Liver (tissue), 8 donors: ENCODE measurements at regions not wholly inside any gene's neighbourhood (a gene's known extent, or its start where the extent isn't known, plus 50 kb on each side); places are given as distances from the start of the nearest gene placed in this dataset.

Experiments
- DNase-seq: peaks from one replicate; pipeline ENCODE4 v3.0.0-alpha.2; 2017; ENCODE audit warnings: low spot score
- H3K27ac ChIP-seq, 2 donors: one replicate each; pipeline ENCODE4 v1.7.0; 2013; ENCODE audit warnings: inconsistent platforms in 2 of 2, low read length in 2 of 2, control low read depth in 1 of 2, low read depth in 1 of 2, mild to moderate bottlenecking in 1 of 2
- H3K27me3 ChIP-seq, 4 donors: one replicate each; pipeline versions ENCODE4 v1.6.1 to v1.7.0; 2013; ENCODE audit warnings: low read length in 3 of 4, inconsistent platforms in 1 of 4, mild to moderate bottlenecking in 1 of 4, moderate library complexity in 1 of 4; ENCODE audit not compliant: control insufficient read depth in 4 of 4, insufficient read depth in 4 of 4
- H3K36me3 ChIP-seq, 4 donors: one replicate each; pipeline versions ENCODE4 v1.6.1 to v1.7.0; 2013; ENCODE audit warnings: low read length in 3 of 4, mild to moderate bottlenecking in 3 of 4, low read depth in 1 of 4, moderate library complexity in 1 of 4; ENCODE audit not compliant: control insufficient read depth in 4 of 4, insufficient read depth in 3 of 4
- H3K4me1 ChIP-seq, 4 donors: one replicate each; pipeline versions ENCODE4 v1.6.1 to v1.7.0; 2013; ENCODE audit warnings: low read length in 3 of 4, mild to moderate bottlenecking in 3 of 4, moderate library complexity in 1 of 4; ENCODE audit not compliant: control insufficient read depth in 4 of 4, insufficient read depth in 4 of 4
- H3K4me3 ChIP-seq, 3 donors: one replicate each; pipeline versions ENCODE4 v1.6.1 to v1.7.0; 2013; ENCODE audit warnings: low read length in 3 of 3, control low read depth in 1 of 3, low read depth in 1 of 3, mild to moderate bottlenecking in 1 of 3
- H3K9ac ChIP-seq, 2 donors: one replicate each; pipeline ENCODE4 v1.7.0; 2013; ENCODE audit warnings: low read length in 2 of 2, mild to moderate bottlenecking in 2 of 2, moderate library complexity in 2 of 2, control low read depth in 1 of 2, low read depth in 1 of 2
- H3K9me3 ChIP-seq, 4 donors: one replicate each; pipeline versions ENCODE4 v1.6.1 to v1.7.0; 2013; ENCODE audit warnings: low read length in 3 of 4; ENCODE audit not compliant: control insufficient read depth in 4 of 4
- ATF3 ChIP-seq: IDR thresholded peaks from 2 replicates; pipeline ENCODE4 v1.6.1; 2016; ENCODE audit warnings: antibody characterized with exemption
- CTCF ChIP-seq: fragments of 150-350 bp; IDR thresholded peaks from 2 replicates; pipeline ENCODE4 v1.5.1; 2017; ENCODE audit warnings: improper control_type of control experiment, low read depth, low read length; ENCODE audit not compliant: missing input control
- EGR1 ChIP-seq, 2 donors: IDR thresholded peaks; 2 replicates each; pipeline ENCODE4 v1.6.1; 2016 to 2018; ENCODE audit warnings: antibody characterized with exemption in 2 of 2, low read depth in 2 of 2
- FOXA1 ChIP-seq: IDR thresholded peaks from 2 replicates; pipeline ENCODE4 v1.6.1; 2016; ENCODE audit warnings: antibody characterized with exemption
- FOXA2 ChIP-seq: IDR thresholded peaks from 2 replicates; pipeline ENCODE4 v1.6.1; 2016; ENCODE audit warnings: antibody characterized with exemption
- GABPA ChIP-seq, 2 donors: IDR thresholded peaks in 1 of 2; conservative IDR thresholded peaks in 1 of 2; 2 replicates each; pipeline ENCODE4 v1.6.1; 2016; ENCODE audit warnings: antibody characterized with exemption in 2 of 2, mild to moderate bottlenecking in 1 of 2, moderate library complexity in 1 of 2
- HNF4A ChIP-seq, 2 donors: conservative IDR thresholded peaks; 2 replicates each; pipeline ENCODE4 v1.6.1; 2016; ENCODE audit warnings: antibody characterized with exemption in 2 of 2, mild to moderate bottlenecking in 2 of 2
- HNF4G ChIP-seq: IDR thresholded peaks from 2 replicates; pipeline ENCODE4 v1.6.1; 2016; ENCODE audit warnings: antibody characterized with exemption
- JUND ChIP-seq, 2 donors: IDR thresholded peaks; 2 replicates each; pipeline ENCODE4 v1.6.1; 2016; ENCODE audit warnings: antibody characterized with exemption in 2 of 2
- MAX ChIP-seq: IDR thresholded peaks from 2 replicates; pipeline ENCODE4 v1.6.1; 2016; ENCODE audit warnings: antibody characterized with exemption
- NR2F2 ChIP-seq: IDR thresholded peaks from 2 replicates; pipeline ENCODE4 v1.6.1; 2016; ENCODE audit warnings: antibody characterized with exemption
- RAD21 ChIP-seq, 2 donors: IDR thresholded peaks; 2 replicates each; pipeline ENCODE4 v1.6.1; 2016; ENCODE audit warnings: antibody characterized with exemption in 2 of 2, mild to moderate bottlenecking in 2 of 2
- REST ChIP-seq: IDR thresholded peaks from 2 replicates; pipeline ENCODE4 v1.6.1; 2016; ENCODE audit warnings: antibody characterized with exemption, mild to moderate bottlenecking
- RXRA ChIP-seq, 2 donors: IDR thresholded peaks; 2 replicates each; pipeline ENCODE4 v1.6.1; 2017 to 2018; ENCODE audit warnings: antibody characterized with exemption in 2 of 2, mild to moderate bottlenecking in 1 of 2
- SP1 ChIP-seq: IDR thresholded peaks from 2 replicates; pipeline ENCODE4 v1.6.1; 2018; ENCODE audit warnings: antibody characterized with exemption, mild to moderate bottlenecking
- TAF1 ChIP-seq: conservative IDR thresholded peaks from 2 replicates; pipeline ENCODE4 v1.6.1; 2016; ENCODE audit warnings: antibody characterized with exemption, mild to moderate bottlenecking
- YY1 ChIP-seq: IDR thresholded peaks from 2 replicates; pipeline ENCODE4 v1.6.1; 2016; ENCODE audit warnings: antibody characterized with exemption, mild to moderate bottlenecking
- ZBTB33 ChIP-seq: IDR thresholded peaks from 2 replicates; pipeline ENCODE4 v1.6.1; 2016; ENCODE audit warnings: antibody characterized with exemption
- WGBS: extraction: QIAGEN DNeasy Blood & Tissue Kit; methylation state at CpG from one replicate; pipeline ENCODE4 v1.1.7; 2013; 5-methylcytosine and 5-hydroxymethylcytosine counted together
- donor health status: healthy.
- donor health status: healthy.
- donor health status: healthy.
- donor health status: healthy.
- donor health status: healthy.

- WGBS, result 51% methylated on average over 7 of the region's 7 CpGs
- H3K4me3 ChIP-seq, result no peak overlapping the region
- no peak overlapping the region for H3K9ac ChIP-seq
- TF ChIP-seq HNF4G (no peak), RAD21 (IDR thresholded peaks at IDR 0.05) (peak; percentile 42 to 60)
- H3K36me3 ChIP-seq, result no peaks in the 10 kb centered on the region
- no peak overlapping the region for H3K27ac ChIP-seq
- H3K4me1 ChIP-seq, result peaks cover 0 to 3% (median 1%) of the 10 kb centered on the region in 4 donors
- H3K9me3 ChIP-seq, result no peaks in the 10 kb centered on the region
- DNase-seq, result no peak
- no peaks in the 10 kb centered on the region for H3K27me3 ChIP-seq
These were observed 188.7 kb downstream of the TTC8 start for GRCh38 chr14:89013098-89013504.

- Histone ChIP-seq H3K9ac (no peak overlapping the region), H3K4me1 (peaks cover 0 to 3% (median 1%) of the 10 kb centered on the region in 4 donors), H3K27me3 (no peaks in the 10 kb centered on the region), H3K36me3 (no peaks in the 10 kb centered on the region), H3K4me3 (no peak overlapping the region), H3K9me3 (no peaks in the 10 kb centered on the region), H3K27ac (no peak overlapping the region)
- no peak for TF ChIP-seq SP1
- DNase-seq, result no peak
- 82% methylated on average over 11 of the region's 11 CpGs for WGBS
These were observed 189.5 kb downstream of the TTC8 start for GRCh38 chr14:89013698-89014568.

- Histone ChIP-seq H3K9ac (no peak overlapping the region), H3K27me3 (no peaks in the 10 kb centered on the region), H3K9me3 (no peaks in the 10 kb centered on the region), H3K27ac (no peak overlapping the region), H3K4me3 (no peak overlapping the region), H3K36me3 (no peaks in the 10 kb centered on the region), H3K4me1 (peaks cover 0 to 3% (median 1%) of the 10 kb centered on the region in 4 donors)
- 66% methylated on average over 2 of the region's 2 CpGs for WGBS
- no peak for TF ChIP-seq EGR1 (IDR thresholded peaks at IDR 0.05; ENCODE audit: low read depth in 2 of 2)
- TF ChIP-seq RAD21 (IDR thresholded peaks at IDR 0.05), result no peak
- no peak for TF ChIP-seq FOXA2
- TF ChIP-seq FOXA1, result no peak
- no peak for TF ChIP-seq MAX
- no peak for TF ChIP-seq GABPA (IDR thresholded peaks at IDR 0.05 in 1 of 2, conservative IDR thresholded peaks at IDR 0.05 in 1 of 2)
- no peak for TF ChIP-seq ZBTB33
- no peak for TF ChIP-seq HNF4A (conservative IDR thresholded peaks at IDR 0.05)
- TF ChIP-seq YY1, result no peak
- no peak for TF ChIP-seq ATF3
- no peak for TF ChIP-seq CTCF
- no peak for TF ChIP-seq HNF4G
- TF ChIP-seq JUND (IDR thresholded peaks at IDR 0.05), result no peak
- TF ChIP-seq NR2F2, result no peak
- no peak for TF ChIP-seq TAF1
- TF ChIP-seq SP1, result no peak
- TF ChIP-seq RXRA (IDR thresholded peaks at IDR 0.05), result no peak
- no peak for TF ChIP-seq REST
- no peak for DNase-seq
These were observed 190.1 kb downstream of the TTC8 start for GRCh38 chr14:89014569-89014850.
